Hepatocyte (in vitro differentiated cells): ENCODE measurements at regions not wholly inside any gene's neighbourhood (a gene's known extent, or its start where the extent isn't known, plus 50 kb on each side); places are given as distances from the start of the nearest gene placed in this dataset.

ENCODE experiments used
- CTCF ChIP-seq: fragments of 200-600 bp; sonication (generic); IDR thresholded peaks from 2 replicates; pipeline ENCODE4 v1.5.1; 2016; ENCODE audit warnings: antibody characterized with exemption, mild to moderate bottlenecking; ENCODE audit not compliant: poor library complexity
- EZH2phosphoT487 ChIP-seq: fragments of 200-600 bp; sonication (generic); IDR thresholded peaks from one replicate; pipeline ENCODE4 v1.6.1; 2018; ENCODE audit warnings: antibody characterized with exemption, mild to moderate bottlenecking, low read depth, moderate library complexity; ENCODE audit not compliant: unreplicated experiment, severe bottlenecking

GRCh38 chr3:127383656-127384179 lies 95.9 kb upstream of the PRR20G start:
- no peak for TF ChIP-seq CTCF
- TF ChIP-seq EZH2phosphoT487, result no peak
